GM18508 (cell line): ENCODE measurements at regions not wholly inside any gene's neighbourhood (a gene's known extent, or its start where the extent isn't known, plus 50 kb on each side); places are given as distances from the start of the nearest gene placed in this dataset.
"Not testable (repeated sequence)": the region's sequence is repeated elsewhere in the genome, so short reads cannot be mapped to it uniquely, and the experiment has no call there.

Experiments
- ATAC-seq: cut with Tn5 transposase; IDR thresholded peaks from one replicate; pipeline ENCODE4 v1.9.1; 2021; ENCODE audit warnings: moderate number of reproducible peaks; ENCODE audit not compliant: insufficient read depth, unreplicated experiment

- no peak for ATAC-seq
Measured at GRCh38 chr3:21894459-21895340, 143.7 kb upstream of the ZNF385D start.

GRCh38 chr3:21898316-21898715 lies 147.3 kb upstream of the ZNF385D start:
- no peak for ATAC-seq

- ATAC-seq = no peak
Measured at GRCh38 chr3:21901484-21901883, 150.5 kb upstream of the ZNF385D start.

GRCh38 chr3:21902956-21903355 lies 151.9 kb upstream of the ZNF385D start:
- no peak for ATAC-seq

GRCh38 chr3:21909096-21909495 lies 158.1 kb upstream of the ZNF385D start:
- no peak for ATAC-seq

- no peak for ATAC-seq
Measured at GRCh38 chr3:21912711-21913110, 161.7 kb upstream of the ZNF385D start.

- no peak for ATAC-seq
Measured at GRCh38 chr3:21913791-21914190, 162.8 kb upstream of the ZNF385D start.

GRCh38 chr3:21914451-21914850 lies 163.4 kb upstream of the ZNF385D start:
- no peak for ATAC-seq

GRCh38 chr3:21919383-21919782 lies 168.4 kb upstream of the ZNF385D start:
- no peak for ATAC-seq

- ATAC-seq = no peak
Measured at GRCh38 chr3:21920421-21920861, 169.4 kb upstream of the ZNF385D start.

GRCh38 chr3:21923156-21923555 lies 172.1 kb upstream of the ZNF385D start:
- ATAC-seq = not testable (repeated sequence)

- ATAC-seq = no peak
Measured at GRCh38 chr3:21927261-21927660, 176.3 kb upstream of the ZNF385D start.

GRCh38 chr3:21934591-21934990 lies 183.6 kb upstream of the ZNF385D start:
- ATAC-seq = no peak

GRCh38 chr3:21936207-21936606 lies 185.2 kb upstream of the ZNF385D start:
- no peak for ATAC-seq

- ATAC-seq = no peak
Measured at GRCh38 chr3:21938267-21938681, 187.3 kb upstream of the ZNF385D start.

- ATAC-seq = no peak
Measured at GRCh38 chr3:21942328-21942727, 191.3 kb upstream of the ZNF385D start.

- ATAC-seq = no peak
Measured at GRCh38 chr3:21944251-21944650, 193.2 kb upstream of the ZNF385D start.

- no peak for ATAC-seq
Measured at GRCh38 chr3:21952856-21953255, 201.8 kb upstream of the ZNF385D start.

- ATAC-seq = no peak
Measured at GRCh38 chr3:21954709-21955108, 203.7 kb upstream of the ZNF385D start.

- no peak for ATAC-seq
Measured at GRCh38 chr3:21955406-21955805, 204.4 kb upstream of the ZNF385D start.

GRCh38 chr3:21960033-21960432 lies 209.0 kb upstream of the ZNF385D start:
- no peak for ATAC-seq

- no peak for ATAC-seq
Measured at GRCh38 chr3:21962456-21962855, 211.4 kb upstream of the ZNF385D start.
